Endothelial cell of umbilical vein (primary cell): ENCODE measurements at regions not wholly inside any gene's neighbourhood (a gene's known extent, or its start where the extent isn't known, plus 50 kb on each side); places are given as distances from the start of the nearest gene placed in this dataset.

Experiments
- BruUV-seq: library from RNA; stranded (reverse); fragments of 400-500 nt; replicated peaks from 2 replicates; lab custom pipeline; 2021; lab: Mats Ljungman, UMichigan
- CTCF ChIA-PET: fragments of 300-600, 350-600 bp; sonication (Branson Sonifier 250); formaldehyde crosslinking; loops from one replicate; lab custom pipeline; 2021; ENCODE audit warnings: antibody characterized with exemption, inconsistent platforms; lab: Charles Lee
- POLR2A ChIA-PET: fragments of 300-600, 350-600 bp; sonication (Branson Sonifier 250); formaldehyde crosslinking; loops from one replicate; lab custom pipeline; 2021; ENCODE audit warnings: antibody characterized with exemption, inconsistent platforms; lab: Charles Lee
- DNase-seq: peaks from one replicate; pipeline ENCODE4 v3.0.0-alpha.2; 2011; ENCODE audit warnings: low read depth, low spot score
- FAIRE-seq: peaks from 2 replicates; lab custom pipeline; 2011; peaks lifted over from hg19 to GRCh38; lab: Jason Lieb, UNC
- H2AFZ ChIP-seq: 2 replicates; pipeline ENCODE4 v1.6.0; 2012; ENCODE audit warnings: low read depth, low read length, control low read depth, inconsistent platforms
- H3K27ac ChIP-seq: 2 replicates; pipeline ENCODE4 v1.5.1; 2011; ENCODE audit warnings: low read depth, mild to moderate bottlenecking, control low read depth, low read length, moderate library complexity; ENCODE audit not compliant: insufficient read depth
- H3K27me3 ChIP-seq, 2 experiments: 2 replicates each; pipeline versions ENCODE4 v1.6.0 to v1.6.1; 2011; ENCODE audit warnings: low read length in 2 of 2, mixed read lengths in 1 of 2; ENCODE audit not compliant: control insufficient read depth in 2 of 2, insufficient read depth in 2 of 2
- H3K36me3 ChIP-seq, 2 experiments: 2 replicates in 1 of 2; 3 replicates in 1 of 2; pipeline ENCODE4 v1.5.1; 2011; ENCODE audit warnings: low read length in 2 of 2, mild to moderate bottlenecking in 1 of 2, moderate library complexity in 1 of 2; ENCODE audit not compliant: control insufficient read depth in 2 of 2, insufficient read depth in 2 of 2; ENCODE audit errors: extremely low read depth in 1 of 2
- H3K4me1 ChIP-seq: 3 replicates; pipeline ENCODE4 v1.5.1; 2011; ENCODE audit warnings: mild to moderate bottlenecking, low read length; ENCODE audit not compliant: control insufficient read depth, insufficient read depth; ENCODE audit errors: extremely low read depth
- H3K4me2 ChIP-seq: 2 replicates; pipeline ENCODE4 v1.6.1; 2011; ENCODE audit warnings: low read length, control low read depth, mixed read lengths; ENCODE audit not compliant: insufficient read depth
- H3K4me3 ChIP-seq, 3 experiments: fragments of 200-600 bp in 1 of 3; sonication (generic), shearing (Covaris generic) in 1 of 3; replicated peaks in 1 of 3; 2 replicates each; pipeline ENCODE4 v1.5.1; 2011 to 2016; ENCODE audit warnings: control low read depth in 3 of 3, low read length in 3 of 3, mild to moderate bottlenecking in 2 of 3, inconsistent platforms in 1 of 3, low read depth in 1 of 3, moderate library complexity in 1 of 3; ENCODE audit not compliant: insufficient read depth in 1 of 3
- H3K79me2 ChIP-seq: 2 replicates; pipeline ENCODE4 v1.6.0; 2012; ENCODE audit warnings: low read length, inconsistent platforms; ENCODE audit not compliant: control insufficient read depth, insufficient read depth
- H3K9ac ChIP-seq: replicated peaks from 2 replicates; pipeline ENCODE3; 2011; ENCODE audit warnings: low read length, control low read depth; ENCODE audit not compliant: insufficient read depth; ENCODE audit errors: extremely low read depth
- H3K9me1 ChIP-seq: replicated peaks from 3 replicates; pipeline ENCODE4 v1.6.0; 2011; ENCODE audit warnings: mild to moderate bottlenecking, low read length; ENCODE audit not compliant: control insufficient read depth, insufficient read depth; ENCODE audit errors: extremely low read depth
- H3K9me3 ChIP-seq: replicated peaks from 2 replicates; pipeline ENCODE4 v1.5.1; 2012; ENCODE audit warnings: low read length, inconsistent platforms; ENCODE audit not compliant: control insufficient read depth, insufficient read depth
- H4K20me1 ChIP-seq: replicated peaks from 2 replicates; pipeline ENCODE3; 2011; ENCODE audit warnings: mild to moderate bottlenecking, low read length; ENCODE audit not compliant: control insufficient read depth, insufficient read depth; ENCODE audit errors: extremely low read depth
- EZH2 ChIP-seq: IDR thresholded peaks from 2 replicates; pipeline ENCODE4 v1.6.1; 2012; ENCODE audit warnings: borderline replicate concordance, low read depth, mild to moderate bottlenecking, moderate library complexity, low read length, inconsistent platforms; ENCODE audit not compliant: severe bottlenecking
- FOS ChIP-seq: IDR thresholded peaks from 2 replicates; pipeline ENCODE4 v1.6.1; 2011; ENCODE audit warnings: mild to moderate bottlenecking, low read length, moderate library complexity, borderline replicate concordance; ENCODE audit not compliant: insufficient read depth
- GATA2 ChIP-seq: IDR thresholded peaks from 2 replicates; pipeline ENCODE4 v1.7.0; 2011; ENCODE audit warnings: low read depth, mild to moderate bottlenecking, moderate library complexity, mixed read lengths, low read length; ENCODE audit not compliant: insufficient read length, insufficient read depth
- JUN ChIP-seq: IDR thresholded peaks from 2 replicates; pipeline ENCODE4 v1.6.1; 2011; ENCODE audit warnings: borderline replicate concordance, low read depth; ENCODE audit not compliant: insufficient read length, insufficient read depth
- MYC ChIP-seq: IDR thresholded peaks from one replicate; pipeline ENCODE4 v1.6.1; 2011; ENCODE audit warnings: mild to moderate bottlenecking, low read depth, low read length
- POLR2A ChIP-seq: IDR thresholded peaks from 2 replicates; pipeline ENCODE4 v1.6.1; 2012; ENCODE audit warnings: low read depth, mild to moderate bottlenecking, control low read depth, low read length
- POLR2AphosphoS5 ChIP-seq: IDR thresholded peaks from 2 replicates; pipeline ENCODE4 v1.6.1; 2012; ENCODE audit warnings: low read depth, mild to moderate bottlenecking, control low read depth, low read length, moderate library complexity; ENCODE audit not compliant: insufficient read depth
- dilution Hi-C: fragments of 300-500 bp; cut with MboI; formaldehyde crosslinking; loops from one replicate; pipeline ENCODE4 v1.15.0; 2019; ENCODE audit warnings: low sequenced_read_pairs; ENCODE audit not compliant: extremely low pct_ligation_motif_present
- intact Hi-C: fragments of 100-400 bp; cut with micrococcal nuclease; formaldehyde crosslinking; loops from one replicate; pipeline ENCODE4 v1.10.0; 2022
- TF ChIP-seq, protein P1 (sequence below), 2 donors: IDR thresholded peaks; 1 replicate in 1 of 2; 2 replicates in 1 of 2; pipeline ENCODE4 v1.5.1; 2011; ENCODE audit warnings: low read length in 2 of 2, mild to moderate bottlenecking in 2 of 2, moderate library complexity in 2 of 2, control low read depth in 1 of 2, inconsistent platforms in 1 of 2, low read depth in 1 of 2; ENCODE audit not compliant: insufficient read depth in 1 of 2; ENCODE audit errors: extremely low read depth in 1 of 2
- TF ChIP-seq, protein P2 (sequence below): IDR thresholded peaks from 2 replicates; pipeline ENCODE4 v1.6.1; 2011; ENCODE audit not compliant: insufficient read depth, insufficient read length

DNA sequence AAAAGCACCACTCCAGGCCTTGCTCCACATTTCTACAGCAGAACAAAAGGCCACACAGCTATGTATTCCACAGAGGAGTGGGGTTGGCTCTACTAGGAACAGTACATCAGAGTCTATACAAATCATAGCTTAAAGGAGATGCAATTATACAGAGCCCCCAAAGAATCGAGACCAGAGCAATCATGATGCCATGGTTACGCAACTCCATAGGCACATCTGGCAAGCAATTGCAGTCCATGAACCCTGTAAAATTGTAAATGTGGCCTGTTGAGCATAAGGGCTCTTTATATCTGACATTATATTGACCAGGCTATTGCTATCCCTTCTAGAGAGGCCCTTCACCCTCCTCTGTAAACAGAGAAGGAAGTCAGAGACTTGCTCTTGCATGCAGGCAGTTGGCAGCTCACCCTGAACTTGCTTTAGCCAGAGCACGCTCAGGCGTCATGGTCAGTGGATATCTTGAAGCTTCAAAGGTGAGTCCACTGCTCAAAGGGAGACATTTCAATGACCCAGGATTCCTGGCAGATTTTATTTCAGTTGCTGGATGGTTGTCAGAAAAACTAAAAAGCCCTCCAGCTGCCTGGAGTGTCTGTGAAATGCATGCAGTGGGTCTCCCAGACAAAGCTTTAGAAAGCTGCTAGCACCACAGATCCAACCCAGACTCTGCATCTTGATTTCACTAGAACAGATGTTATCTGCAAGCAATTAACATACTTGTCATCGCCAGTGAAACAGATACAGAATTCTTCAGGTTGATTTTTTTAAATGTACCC lies 357.2 kb downstream of the CENPW start:
- ChIA-PET POLR2A (no interaction called here), CTCF (interaction anchor here (0.9 to 1.3 kb wide), 2 partner anchors 11 to 32 kb away, joined by 3 read pairs; no protein-coding TSS in a partner anchor)
- Histone ChIP-seq H3K27me3 (no peaks in the 10 kb centered on the region), H3K36me3 (no peaks in the 10 kb centered on the region), H3K79me2 (no peaks in the 10 kb centered on the region), H3K9ac (no peak overlapping the region), H3K27ac (no peak overlapping the region), H3K4me2 (no peak overlapping the region), H3K9me1 (no peaks in the 10 kb centered on the region), H2AFZ (no peak overlapping the region), H3K4me3 (no peak overlapping the region), H3K9me3 (no peaks in the 10 kb centered on the region), H4K20me1 (no peaks in the 10 kb centered on the region), H3K4me1 (no peaks in the 10 kb centered on the region)
- intact Hi-C loops (no loop called here), dilution Hi-C loops (no loop called here)
- no peak for TF ChIP-seq FOS
- FAIRE-seq (no peak), DNase-seq (no peak)
- BruUV-seq = no TSS peak

- BruUV-seq = no TSS peak
- Histone ChIP-seq H3K27me3 (no peaks in the 10 kb centered on the region), H3K36me3 (no peaks in the 10 kb centered on the region), H3K27ac (no peak overlapping the region), H3K9me1 (no peaks in the 10 kb centered on the region), H3K79me2 (no peaks in the 10 kb centered on the region), H4K20me1 (no peaks in the 10 kb centered on the region), H3K9ac (no peak overlapping the region), H3K4me2 (no peak overlapping the region), H3K4me3 (no peak overlapping the region), H3K9me3 (no peaks in the 10 kb centered on the region), H3K4me1 (no peaks in the 10 kb centered on the region), H2AFZ (no peak overlapping the region)
- dilution Hi-C loops (no loop called here), intact Hi-C loops (no loop called here)
- ChIA-PET CTCF (no interaction called here), POLR2A (no interaction called here)
- no peak for FAIRE-seq
- DNase-seq = no peak
- no peak for TF ChIP-seq GATA2
- TF ChIP-seq FOS = no peak
- TF ChIP-seq MYC = no peak
- TF ChIP-seq, protein P1, sequence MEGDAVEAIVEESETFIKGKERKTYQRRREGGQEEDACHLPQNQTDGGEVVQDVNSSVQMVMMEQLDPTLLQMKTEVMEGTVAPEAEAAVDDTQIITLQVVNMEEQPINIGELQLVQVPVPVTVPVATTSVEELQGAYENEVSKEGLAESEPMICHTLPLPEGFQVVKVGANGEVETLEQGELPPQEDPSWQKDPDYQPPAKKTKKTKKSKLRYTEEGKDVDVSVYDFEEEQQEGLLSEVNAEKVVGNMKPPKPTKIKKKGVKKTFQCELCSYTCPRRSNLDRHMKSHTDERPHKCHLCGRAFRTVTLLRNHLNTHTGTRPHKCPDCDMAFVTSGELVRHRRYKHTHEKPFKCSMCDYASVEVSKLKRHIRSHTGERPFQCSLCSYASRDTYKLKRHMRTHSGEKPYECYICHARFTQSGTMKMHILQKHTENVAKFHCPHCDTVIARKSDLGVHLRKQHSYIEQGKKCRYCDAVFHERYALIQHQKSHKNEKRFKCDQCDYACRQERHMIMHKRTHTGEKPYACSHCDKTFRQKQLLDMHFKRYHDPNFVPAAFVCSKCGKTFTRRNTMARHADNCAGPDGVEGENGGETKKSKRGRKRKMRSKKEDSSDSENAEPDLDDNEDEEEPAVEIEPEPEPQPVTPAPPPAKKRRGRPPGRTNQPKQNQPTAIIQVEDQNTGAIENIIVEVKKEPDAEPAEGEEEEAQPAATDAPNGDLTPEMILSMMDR (IDR thresholded peaks at IDR 0.05; ENCODE audit: extremely low read depth in 1 of 2, insufficient read depth in 1 of 2, low read depth in 1 of 2, low read length in 2 of 2) = no peak
- no peak for TF ChIP-seq JUN
- TF ChIP-seq EZH2 = no peak
- TF ChIP-seq, protein P2, sequence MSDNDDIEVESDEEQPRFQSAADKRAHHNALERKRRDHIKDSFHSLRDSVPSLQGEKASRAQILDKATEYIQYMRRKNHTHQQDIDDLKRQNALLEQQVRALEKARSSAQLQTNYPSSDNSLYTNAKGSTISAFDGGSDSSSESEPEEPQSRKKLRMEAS = no peak
- no peak for TF ChIP-seq POLR2A
- no peak for TF ChIP-seq POLR2AphosphoS5
These were observed 358.9 kb downstream of the CENPW start for GRCh38 chr6:126698732-126699240.
